ENCODE measurements at regions not wholly inside any gene's neighbourhood (a gene's known extent, or its start where the extent isn't known, plus 50 kb on each side); places are given as distances from the start of the nearest gene placed in this dataset.
"Not testable (repeated sequence)": the region's sequence is repeated elsewhere in the genome, so short reads cannot be mapped to it uniquely, and the experiment has no call there.

- Histone ChIP-seq H3K27me3 (ENCODE audit: control insufficient read depth, insufficient read depth, low read length) (no peaks in the 10 kb centered on the region), H3K4me3 (ENCODE audit: low read length) (no peak overlapping the region), H3K4me1 (ENCODE audit: control insufficient read depth, insufficient read depth, low read length) (no peaks in the 10 kb centered on the region), H3K9me3 (ENCODE audit: control insufficient read depth, insufficient read depth, low read length) (no peaks in the 10 kb centered on the region), H3K36me3 (ENCODE audit: control insufficient read depth, insufficient read depth, low read length) (no peaks in the 10 kb centered on the region), H3K27ac (ENCODE audit: low read length) (no peak overlapping the region)
- WGBS (ENCODE audit: insufficient coverage, insufficient read length), result no CpG with 5 or more reads among the region's 1 CpG
- DNase-seq (ENCODE audit: low read depth, low spot score), result no peak
Measured at GRCh38 chr16:58793366-58793765, 59.2 kb upstream of the GOT2 start.

- Histone ChIP-seq H3K36me3 (ENCODE audit: control insufficient read depth, insufficient read depth, low read length) (no peaks in the 10 kb centered on the region), H3K4me1 (ENCODE audit: control insufficient read depth, insufficient read depth, low read length) (no peaks in the 10 kb centered on the region), H3K27ac (ENCODE audit: low read length) (no peak overlapping the region), H3K4me3 (ENCODE audit: low read length) (no peak overlapping the region), H3K9me3 (ENCODE audit: control insufficient read depth, insufficient read depth, low read length) (no peaks in the 10 kb centered on the region), H3K27me3 (ENCODE audit: control insufficient read depth, insufficient read depth, low read length) (no peaks in the 10 kb centered on the region)
- no CpG with 5 or more reads among the region's 2 CpGs for WGBS (ENCODE audit: insufficient coverage, insufficient read length)
- DNase-seq (ENCODE audit: low read depth, low spot score), result no peak
Measured at GRCh38 chr16:58792188-58792587, 58.1 kb upstream of the GOT2 start.

DNA sequence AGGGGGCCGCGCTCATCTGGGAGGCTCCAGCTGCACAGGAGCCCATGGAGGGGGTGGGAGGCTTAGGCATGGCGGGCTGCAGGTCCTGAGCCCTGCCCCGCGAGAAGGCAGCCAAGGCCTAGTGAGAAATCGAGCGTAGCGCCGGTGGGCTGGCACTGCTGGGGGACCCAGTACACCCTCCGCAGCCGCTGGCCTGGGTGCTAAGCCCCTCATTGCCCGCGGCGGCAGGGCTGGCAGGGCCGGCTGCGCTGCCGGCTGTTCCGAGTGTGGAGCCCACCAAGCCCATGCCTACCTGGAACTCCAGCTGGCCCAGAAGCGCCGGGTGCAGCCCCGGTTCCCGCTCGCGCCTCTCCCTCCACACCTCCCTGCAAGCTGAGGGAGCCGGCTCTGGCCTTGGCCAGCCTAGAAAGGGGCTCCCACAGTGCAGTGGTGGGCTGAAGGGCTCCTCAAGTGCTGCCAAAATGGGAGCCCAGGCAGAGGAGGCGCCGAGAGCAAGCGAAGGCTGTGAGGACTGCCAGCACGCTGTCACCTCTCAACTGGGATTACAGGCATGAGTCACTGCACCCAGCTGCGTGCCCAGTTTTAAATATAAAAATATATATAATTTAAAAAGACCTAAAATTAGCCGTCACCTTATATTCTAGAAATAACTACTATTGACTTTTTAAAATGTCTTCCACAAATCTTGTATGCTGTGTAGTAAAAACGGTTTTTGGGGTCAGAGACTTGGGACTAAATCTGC is 56.9 kb upstream of the GOT2 start:
- not testable (repeated sequence) for H3K27ac ChIP-seq (ENCODE audit: low read length); H3K36me3 ChIP-seq (ENCODE audit: control insufficient read depth, insufficient read depth, low read length); H3K4me1 ChIP-seq (ENCODE audit: control insufficient read depth, insufficient read depth, low read length); DNase-seq (ENCODE audit: low read depth, low spot score); H3K4me3 ChIP-seq (ENCODE audit: low read length); H3K27me3 ChIP-seq (ENCODE audit: control insufficient read depth, insufficient read depth, low read length); H3K9me3 ChIP-seq (ENCODE audit: control insufficient read depth, insufficient read depth, low read length)
- WGBS (ENCODE audit: insufficient coverage, insufficient read length), result no CpG with 5 or more reads among the region's 32 CpGs

DNA sequence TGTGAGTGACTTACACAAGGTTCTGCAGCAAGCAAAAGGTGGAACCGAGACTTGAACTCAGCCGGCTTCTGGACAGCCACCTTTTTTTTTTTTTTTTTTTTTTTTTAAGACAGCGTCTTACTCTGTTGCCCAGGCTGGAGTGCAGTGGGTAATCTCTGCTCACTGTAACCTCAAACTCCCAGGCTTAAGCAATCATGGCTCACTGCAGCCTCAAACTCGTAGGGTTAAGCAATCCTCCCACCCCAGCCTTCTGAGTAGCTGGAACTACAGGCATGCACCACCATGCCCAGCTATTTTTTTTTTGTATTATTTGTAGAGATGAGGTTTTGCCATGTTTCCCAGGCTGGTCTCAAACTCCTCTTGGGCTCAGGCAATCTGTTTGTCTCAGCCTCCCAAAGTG is 55.2 kb upstream of the GOT2 start:
- Histone ChIP-seq H3K4me3 (ENCODE audit: low read length) (no peak overlapping the region), H3K4me1 (ENCODE audit: control insufficient read depth, insufficient read depth, low read length) (no peaks in the 10 kb centered on the region), H3K27me3 (ENCODE audit: control insufficient read depth, insufficient read depth, low read length) (no peaks in the 10 kb centered on the region), H3K27ac (ENCODE audit: low read length) (no peak overlapping the region), H3K9me3 (ENCODE audit: control insufficient read depth, insufficient read depth, low read length) (no peaks in the 10 kb centered on the region; the same call in 1 of the 2 replicates), H3K36me3 (ENCODE audit: control insufficient read depth, insufficient read depth, low read length) (no peaks in the 10 kb centered on the region)
- DNase-seq (ENCODE audit: low read depth, low spot score), result no peak
- no CpG with 5 or more reads among the region's 4 CpGs for WGBS (ENCODE audit: insufficient coverage, insufficient read length)
